ENCODE measurements at regions not wholly inside any gene's neighbourhood (a gene's known extent, or its start where the extent isn't known, plus 50 kb on each side); places are given as distances from the start of the nearest gene placed in this dataset.

DNA sequence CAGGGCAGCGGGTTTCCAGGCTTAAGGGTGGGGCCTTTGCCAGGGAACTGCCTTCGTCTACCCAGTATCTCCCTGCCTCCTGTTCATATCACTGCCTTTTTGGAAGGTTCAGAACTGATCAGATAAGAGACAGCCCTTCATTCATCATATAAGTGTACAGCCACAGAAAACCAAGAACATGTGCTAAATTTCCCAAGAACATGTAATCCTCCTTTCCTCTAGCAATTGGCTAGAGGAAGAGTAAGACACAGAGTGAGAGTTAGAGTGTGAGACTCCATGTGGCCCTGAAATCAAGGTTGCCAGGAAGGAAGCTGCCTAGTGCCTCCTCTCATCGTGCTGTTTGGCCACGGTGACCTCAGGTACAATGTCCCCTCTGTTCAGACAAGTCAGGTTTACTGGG, 770.9 kb downstream of the TNS3 start:
- TF ChIP-seq CTCF (IDR thresholded peaks at IDR 0.05): no peak
- no peak for TF ChIP-seq POLR2AphosphoS5 (IDR thresholded peaks at IDR 0.05)
- TF ChIP-seq POLR2A (IDR thresholded peaks at IDR 0.05): no peak
